ENCODE measurements at regions not wholly inside any gene's neighbourhood (a gene's known extent, or its start where the extent isn't known, plus 50 kb on each side); places are given as distances from the start of the nearest gene placed in this dataset.

- TF ChIP-seq CTCF (IDR thresholded peaks at IDR 0.05) = no peak
- H3K4me3 ChIP-seq = no peak overlapping the region
- H3K36me3 ChIP-seq = no peaks in the 10 kb centered on the region
- DNase-seq (no peak), ATAC-seq (no peak)
- intact Hi-C loops (cut with DNase I) = no loop called here
- H3K4me1 ChIP-seq = peaks cover 7% of the 10 kb centered on the region
- no peak overlapping the region for H3K27ac ChIP-seq
- no peaks in the 10 kb centered on the region for H3K9me3 ChIP-seq
- H3K27me3 ChIP-seq (ENCODE audit: low read depth) = no peaks in the 10 kb centered on the region
Measured at GRCh38 chr10:33716501-33717267, 382.2 kb upstream of the NRP1 start.

- Histone ChIP-seq H3K27ac (no peak overlapping the region), H3K4me1 (peaks cover 7% of the 10 kb centered on the region), H3K9me3 (no peaks in the 10 kb centered on the region), H3K27me3 (ENCODE audit: low read depth) (no peaks in the 10 kb centered on the region), H3K4me3 (no peak overlapping the region), H3K36me3 (no peaks in the 10 kb centered on the region)
- TF ChIP-seq CTCF (IDR thresholded peaks at IDR 0.05) = no peak
- DNase-seq (no peak), ATAC-seq (no peak)
- intact Hi-C loops (cut with DNase I) = no loop called here
Measured at GRCh38 chr10:33715303-33715975, 381.0 kb upstream of the NRP1 start.

- no peaks in the 10 kb centered on the region for H3K27me3 ChIP-seq (ENCODE audit: low read depth)
- H3K27ac ChIP-seq = no peak overlapping the region
- no peak for ATAC-seq
- H3K36me3 ChIP-seq = no peaks in the 10 kb centered on the region
- H3K4me3 ChIP-seq = no peak overlapping the region
- DNase-seq = no peak
- intact Hi-C loops (cut with DNase I) = no loop called here
- peaks cover 7% of the 10 kb centered on the region for H3K4me1 ChIP-seq
- H3K9me3 ChIP-seq = no peaks in the 10 kb centered on the region
- no peak for TF ChIP-seq CTCF (IDR thresholded peaks at IDR 0.05)
Measured at GRCh38 chr10:33712825-33713224, 378.4 kb upstream of the NRP1 start.

- TF ChIP-seq CTCF (IDR thresholded peaks at IDR 0.05) = no peak
- H3K36me3 ChIP-seq = no peaks in the 10 kb centered on the region
- intact Hi-C loops (cut with DNase I) = no loop called here
- H3K4me3 ChIP-seq = no peak overlapping the region
- H3K4me1 ChIP-seq = no peaks in the 10 kb centered on the region
- no peak overlapping the region for H3K27ac ChIP-seq
- ATAC-seq (no peak), DNase-seq (no peak)
- H3K27me3 ChIP-seq (ENCODE audit: low read depth) = no peaks in the 10 kb centered on the region
- H3K9me3 ChIP-seq = no peaks in the 10 kb centered on the region
Measured at GRCh38 chr10:33710006-33710405, 375.5 kb upstream of the NRP1 start.

- H3K36me3 ChIP-seq = no peaks in the 10 kb centered on the region
- H3K27ac ChIP-seq = no peak overlapping the region
- DNase-seq (no peak), ATAC-seq (no peak)
- H3K4me3 ChIP-seq = no peak overlapping the region
- intact Hi-C loops (cut with DNase I) = no loop called here
- H3K9me3 ChIP-seq = no peaks in the 10 kb centered on the region
- no peak for TF ChIP-seq CTCF (IDR thresholded peaks at IDR 0.05)
- H3K27me3 ChIP-seq (ENCODE audit: low read depth) = no peaks in the 10 kb centered on the region
- no peaks in the 10 kb centered on the region for H3K4me1 ChIP-seq
Measured at GRCh38 chr10:33709008-33709753, 374.7 kb upstream of the NRP1 start.

Measured in lower lobe of right lung (tissue), 2 donors.